HL-60 (cell line): ENCODE measurements at regions not wholly inside any gene's neighbourhood (a gene's known extent, or its start where the extent isn't known, plus 50 kb on each side); places are given as distances from the start of the nearest gene placed in this dataset.
A peak's percentile ranks its signal among the peaks of the same experiment; 100 is the strongest.

ENCODE experiments used
- DNase-seq, 2 experiments: peaks; one replicate each; pipeline ENCODE4 v3.0.0-alpha.2; 2010 to 2020; ENCODE audit warnings: low read depth in 1 of 2, low spot score in 1 of 2
- H3K27ac ChIP-seq: fragments of 250-450 bp; sonication (Bioruptor Pico); replicated peaks from 2 replicates; pipeline ENCODE4 v1.5.1; 2020; ENCODE audit warnings: mild to moderate bottlenecking, moderate library complexity
- H3K27me3 ChIP-seq: fragments of 250-450 bp; sonication (Bioruptor Pico); 2 replicates; pipeline ENCODE4 v1.5.1; 2021; ENCODE audit warnings: mild to moderate bottlenecking, moderate library complexity; ENCODE audit not compliant: insufficient read depth, poor library complexity, severe bottlenecking
- H3K4me3 ChIP-seq: replicated peaks from 2 replicates; pipeline ENCODE4 v1.5.1; 2011; ENCODE audit warnings: mild to moderate bottlenecking, control low read depth, low read length; ENCODE audit not compliant: insufficient read depth
- CTCF ChIP-seq: IDR thresholded peaks from one replicate; pipeline ENCODE4 v1.5.1; 2011; ENCODE audit warnings: low read length, control low read depth, inconsistent platforms; ENCODE audit not compliant: insufficient read depth
- GABPA ChIP-seq: IDR thresholded peaks from 2 replicates; pipeline ENCODE4 v1.6.1; 2012; ENCODE audit warnings: low read depth
- POLR2AphosphoS5 ChIP-seq: IDR thresholded peaks from 2 replicates; pipeline ENCODE4 v1.6.1; 2012; ENCODE audit warnings: low read depth
- REST ChIP-seq: IDR thresholded peaks from 2 replicates; pipeline ENCODE4 v1.6.1; 2012; ENCODE audit warnings: low read depth; ENCODE audit not compliant: insufficient replicate concordance
- SPI1 ChIP-seq: IDR thresholded peaks from 2 replicates; pipeline ENCODE4 v1.6.1; 2012; ENCODE audit warnings: low read depth, mild to moderate bottlenecking, borderline replicate concordance

GRCh38 chr4:129342819-129343408 lies 247.0 kb downstream of the C4orf33 start:
- Histone ChIP-seq H3K4me3 (peak overlapping the region; percentile 23), H3K27ac (peak overlapping the region; percentile 73)

GRCh38 chr4:129344058-129344457 lies 248.1 kb downstream of the C4orf33 start:
- H3K27me3 ChIP-seq, result no peaks in the 10 kb centered on the region
- H3K4me3 ChIP-seq, result no peak overlapping the region
- peak; percentile 3; the same call in 1 of the 2 replicates for TF ChIP-seq SPI1
- no peak for TF ChIP-seq POLR2AphosphoS5
- no peak for TF ChIP-seq GABPA
- TF ChIP-seq CTCF, result peak; percentile 37
- DNase-seq, result peak in 1 of 2 experiments; percentile 45
- no peak overlapping the region for H3K27ac ChIP-seq

More at GRCh38 chr4:129342819-129343408, 247.0 kb downstream of the C4orf33 start:
- H3K27me3 ChIP-seq, result no peaks in the 10 kb centered on the region
- peak; percentile 62; the same call in 1 of the 2 replicates for TF ChIP-seq SPI1
- TF ChIP-seq POLR2AphosphoS5, result peak; percentile 61; the same call in 1 of the 2 replicates
- no peak for TF ChIP-seq CTCF
- no peak for TF ChIP-seq REST
- TF ChIP-seq GABPA, result 0 out of 2 replicates have a peak, but pooled peaks have one; percentile 23
- peak; percentile 61 to 87 for DNase-seq

GRCh38 chr4:129345609-129346008 lies 249.7 kb downstream of the C4orf33 start:
- Histone ChIP-seq H3K4me3 (no peak overlapping the region), H3K27ac (no peak overlapping the region), H3K27me3 (no peaks in the 10 kb centered on the region)
- TF ChIP-seq SPI1, result peak; percentile 36; the same call in 1 of the 2 replicates
- no peak for TF ChIP-seq POLR2AphosphoS5
- TF ChIP-seq REST, result no peak
- TF ChIP-seq GABPA, result no peak
- TF ChIP-seq CTCF, result no peak
- peak in 1 of 2 experiments; percentile 29 for DNase-seq

GRCh38 chr4:129346036-129346435 lies 250.1 kb downstream of the C4orf33 start:
- DNase-seq, result no peak
- no peaks in the 10 kb centered on the region for H3K27me3 ChIP-seq
- no peak overlapping the region for H3K27ac ChIP-seq
- H3K4me3 ChIP-seq, result no peak overlapping the region
- TF ChIP-seq POLR2AphosphoS5 (no peak), REST (no peak), CTCF (no peak), GABPA (no peak), SPI1 (no peak)
